ENCODE measurements at regions not wholly inside any gene's neighbourhood (a gene's known extent, or its start where the extent isn't known, plus 50 kb on each side); places are given as distances from the start of the nearest gene placed in this dataset.

- intact Hi-C loops (cut with micrococcal nuclease; ENCODE audit: unreplicated experiment), result no loop called here
- Mint-ChIP-seq H3K4me1 (ENCODE audit: low read depth, unreplicated experiment) (no peaks in the 10 kb centered on the region), H3K27me3 (ENCODE audit: insufficient read depth, unreplicated experiment) (no peaks in the 10 kb centered on the region), H3K27ac (ENCODE audit: unreplicated experiment) (no peak overlapping the region), H3K4me3 (ENCODE audit: unreplicated experiment) (no peak overlapping the region), H3K36me3 (ENCODE audit: insufficient read depth, unreplicated experiment) (no peaks in the 10 kb centered on the region), H3K9me3 (ENCODE audit: unreplicated experiment) (no peaks in the 10 kb centered on the region)
- BruUV-seq (replicated peaks), result no TSS peak
- no peaks in the 10 kb centered on the region for H3K4me1 ChIP-seq
- H3K36me3 ChIP-seq (ENCODE audit: control insufficient read depth, insufficient read depth, low read length), result no peaks in the 10 kb centered on the region
- H3K4me3 ChIP-seq (ENCODE audit: low read depth, low read length), result no peak overlapping the region
- no peak for DNase-seq
- no peaks in the 10 kb centered on the region for H3K9me3 ChIP-seq
- ChIA-PET POLR2A (no interaction called here), CTCF (no interaction called here)
- no peak for TF ChIP-seq CTCF (IDR thresholded peaks at IDR 0.05; ENCODE audit: insufficient read depth in 1 of 2, low read depth in 1 of 2, low read length in 1 of 2, severe bottlenecking in 1 of 2, unreplicated experiment in 1 of 2)
- H3K27me3 ChIP-seq (replicated peaks; ENCODE audit: control insufficient read depth, insufficient read depth, low read length), result no peaks in the 10 kb centered on the region
Measured at GRCh38 chr7:84595026-84595425, 400.4 kb upstream of the SEMA3A start.

- Histone ChIP-seq H3K4me1 (no peaks in the 10 kb centered on the region), H3K9me3 (no peaks in the 10 kb centered on the region), H3K4me3 (ENCODE audit: low read depth, low read length) (no peak overlapping the region), H3K27me3 (replicated peaks; ENCODE audit: control insufficient read depth, insufficient read depth, low read length) (no peaks in the 10 kb centered on the region; the same call in 1 of the 2 replicates), H3K36me3 (ENCODE audit: control insufficient read depth, insufficient read depth, low read length) (no peaks in the 10 kb centered on the region)
- Mint-ChIP-seq H3K4me3 (ENCODE audit: unreplicated experiment) (no peak overlapping the region), H3K27me3 (ENCODE audit: insufficient read depth, unreplicated experiment) (no peaks in the 10 kb centered on the region), H3K36me3 (ENCODE audit: insufficient read depth, unreplicated experiment) (no peaks in the 10 kb centered on the region), H3K4me1 (ENCODE audit: low read depth, unreplicated experiment) (no peaks in the 10 kb centered on the region), H3K27ac (ENCODE audit: unreplicated experiment) (no peak overlapping the region), H3K9me3 (ENCODE audit: unreplicated experiment) (no peaks in the 10 kb centered on the region)
- TF ChIP-seq CTCF (IDR thresholded peaks at IDR 0.05; ENCODE audit: insufficient read depth in 1 of 2, low read depth in 1 of 2, low read length in 1 of 2, severe bottlenecking in 1 of 2, unreplicated experiment in 1 of 2), result no peak
- no TSS peak for BruUV-seq (replicated peaks)
- intact Hi-C loops (cut with micrococcal nuclease; ENCODE audit: unreplicated experiment), result no loop called here
- CTCF ChIA-PET, result no interaction called here
- POLR2A ChIA-PET, result no interaction called here
- DNase-seq, result no peak
Measured at GRCh38 chr7:84591897-84592296, 397.3 kb upstream of the SEMA3A start.

- Mint-ChIP-seq H3K27ac (ENCODE audit: unreplicated experiment) (no peak overlapping the region), H3K36me3 (ENCODE audit: insufficient read depth, unreplicated experiment) (no peaks in the 10 kb centered on the region), H3K27me3 (ENCODE audit: insufficient read depth, unreplicated experiment) (no peaks in the 10 kb centered on the region), H3K4me3 (ENCODE audit: unreplicated experiment) (no peak overlapping the region), H3K4me1 (ENCODE audit: low read depth, unreplicated experiment) (no peaks in the 10 kb centered on the region), H3K9me3 (ENCODE audit: unreplicated experiment) (no peaks in the 10 kb centered on the region)
- intact Hi-C loops (cut with micrococcal nuclease; ENCODE audit: unreplicated experiment), result no loop called here
- Histone ChIP-seq H3K4me1 (no peaks in the 10 kb centered on the region), H3K9me3 (no peaks in the 10 kb centered on the region), H3K4me3 (ENCODE audit: low read depth, low read length) (no peak overlapping the region), H3K27me3 (replicated peaks; ENCODE audit: control insufficient read depth, insufficient read depth, low read length) (no peaks in the 10 kb centered on the region; the same call in 1 of the 2 replicates), H3K36me3 (ENCODE audit: control insufficient read depth, insufficient read depth, low read length) (no peaks in the 10 kb centered on the region)
- BruUV-seq (replicated peaks), result no TSS peak
- CTCF ChIA-PET, result no interaction called here
- POLR2A ChIA-PET, result no interaction called here
- no peak for DNase-seq
- TF ChIP-seq CTCF (IDR thresholded peaks at IDR 0.05; ENCODE audit: insufficient read depth in 1 of 2, low read depth in 1 of 2, low read length in 1 of 2, severe bottlenecking in 1 of 2, unreplicated experiment in 1 of 2), result no peak
Measured at GRCh38 chr7:84589012-84589411, 394.4 kb upstream of the SEMA3A start.

Data from Caco-2 (cell line).